Astrocyte of the hippocampus (primary cell): ENCODE measurements at regions not wholly inside any gene's neighbourhood (a gene's known extent, or its start where the extent isn't known, plus 50 kb on each side); places are given as distances from the start of the nearest gene placed in this dataset.
"Not testable (repeated sequence)": the region's sequence is repeated elsewhere in the genome, so short reads cannot be mapped to it uniquely, and the experiment has no call there.

Experiments used
- DNase-seq: peaks from one replicate; pipeline ENCODE4 v3.0.0; 2011; ENCODE audit warnings: low read depth, low spot score

- no peak for DNase-seq
These were observed 79.5 kb upstream of the PICALM start for GRCh38 chr11:86148345-86148747.

GRCh38 chr11:86147004-86147403 lies 78.1 kb upstream of the PICALM start:
- DNase-seq, result no peak

- DNase-seq, result no peak
These were observed 76.7 kb upstream of the PICALM start for GRCh38 chr11:86145439-86146156.

- no peak for DNase-seq
These were observed 76.0 kb upstream of the PICALM start for GRCh38 chr11:86144846-86145245.

- not testable (repeated sequence) for DNase-seq
These were observed 75.2 kb upstream of the PICALM start for GRCh38 chr11:86144087-86144486.

GRCh38 chr11:86143087-86144030 lies 74.5 kb upstream of the PICALM start:
- no peak for DNase-seq

- no peak for DNase-seq
These were observed 73.3 kb upstream of the PICALM start for GRCh38 chr11:86142170-86142569.

GRCh38 chr11:86141727-86142126 lies 72.8 kb upstream of the PICALM start:
- peak; percentile 45 for DNase-seq

- no peak for DNase-seq
These were observed 71.6 kb upstream of the PICALM start for GRCh38 chr11:86140334-86140990.

GRCh38 chr11:86138958-86139357 lies 70.1 kb upstream of the PICALM start:
- DNase-seq, result no peak

GRCh38 chr11:86136538-86136937 lies 67.7 kb upstream of the PICALM start:
- DNase-seq, result no peak

- no peak for DNase-seq
These were observed 66.4 kb upstream of the PICALM start for GRCh38 chr11:86135319-86135714.

- no peak for DNase-seq
These were observed 65.9 kb upstream of the PICALM start for GRCh38 chr11:86134580-86135318.

- DNase-seq, result no peak
These were observed 63.9 kb upstream of the PICALM start for GRCh38 chr11:86132667-86133249.

- no peak for DNase-seq
These were observed 61.1 kb upstream of the PICALM start for GRCh38 chr11:86129740-86130540.

- DNase-seq, result no peak
These were observed 60.0 kb upstream of the PICALM start for GRCh38 chr11:86128914-86129313.

GRCh38 chr11:86126862-86127261 lies 58.0 kb upstream of the PICALM start:
- DNase-seq, result no peak

GRCh38 chr11:86124251-86125233 lies 55.7 kb upstream of the PICALM start:
- peak; percentile 17 for DNase-seq

- no peak for DNase-seq
These were observed 53.9 kb upstream of the PICALM start for GRCh38 chr11:86122773-86123172.
